ENCODE measurements at regions not wholly inside any gene's neighbourhood (a gene's known extent, or its start where the extent isn't known, plus 50 kb on each side); places are given as distances from the start of the nearest gene placed in this dataset.

DNA sequence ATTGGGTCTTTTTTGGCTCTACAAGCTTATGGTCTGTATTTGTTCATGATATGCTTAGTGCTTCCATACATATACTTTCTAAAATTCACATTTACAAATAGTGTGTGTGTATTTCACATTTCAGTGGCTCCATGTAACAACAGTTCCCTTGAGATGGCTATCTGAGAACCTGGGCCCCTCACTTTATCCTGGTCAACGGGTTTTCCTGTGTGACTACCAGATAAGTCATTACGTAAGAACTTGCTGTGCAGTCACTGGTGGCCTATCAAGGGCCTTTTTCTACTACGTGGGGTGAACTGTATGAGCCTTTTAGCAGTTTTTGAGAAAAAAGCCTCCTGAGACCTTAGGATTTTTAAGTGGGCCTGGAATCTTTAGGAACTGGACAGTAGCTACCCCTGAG lies 454.1 kb downstream of the PCNX1 start (continued):
- TF ChIP-seq, protein P1, sequence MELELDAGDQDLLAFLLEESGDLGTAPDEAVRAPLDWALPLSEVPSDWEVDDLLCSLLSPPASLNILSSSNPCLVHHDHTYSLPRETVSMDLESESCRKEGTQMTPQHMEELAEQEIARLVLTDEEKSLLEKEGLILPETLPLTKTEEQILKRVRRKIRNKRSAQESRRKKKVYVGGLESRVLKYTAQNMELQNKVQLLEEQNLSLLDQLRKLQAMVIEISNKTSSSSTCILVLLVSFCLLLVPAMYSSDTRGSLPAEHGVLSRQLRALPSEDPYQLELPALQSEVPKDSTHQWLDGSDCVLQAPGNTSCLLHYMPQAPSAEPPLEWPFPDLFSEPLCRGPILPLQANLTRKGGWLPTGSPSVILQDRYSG (tag; conservative IDR thresholded peaks at IDR 0.05; ENCODE audit: low read depth): no peak
- TF ChIP-seq, protein P2, sequence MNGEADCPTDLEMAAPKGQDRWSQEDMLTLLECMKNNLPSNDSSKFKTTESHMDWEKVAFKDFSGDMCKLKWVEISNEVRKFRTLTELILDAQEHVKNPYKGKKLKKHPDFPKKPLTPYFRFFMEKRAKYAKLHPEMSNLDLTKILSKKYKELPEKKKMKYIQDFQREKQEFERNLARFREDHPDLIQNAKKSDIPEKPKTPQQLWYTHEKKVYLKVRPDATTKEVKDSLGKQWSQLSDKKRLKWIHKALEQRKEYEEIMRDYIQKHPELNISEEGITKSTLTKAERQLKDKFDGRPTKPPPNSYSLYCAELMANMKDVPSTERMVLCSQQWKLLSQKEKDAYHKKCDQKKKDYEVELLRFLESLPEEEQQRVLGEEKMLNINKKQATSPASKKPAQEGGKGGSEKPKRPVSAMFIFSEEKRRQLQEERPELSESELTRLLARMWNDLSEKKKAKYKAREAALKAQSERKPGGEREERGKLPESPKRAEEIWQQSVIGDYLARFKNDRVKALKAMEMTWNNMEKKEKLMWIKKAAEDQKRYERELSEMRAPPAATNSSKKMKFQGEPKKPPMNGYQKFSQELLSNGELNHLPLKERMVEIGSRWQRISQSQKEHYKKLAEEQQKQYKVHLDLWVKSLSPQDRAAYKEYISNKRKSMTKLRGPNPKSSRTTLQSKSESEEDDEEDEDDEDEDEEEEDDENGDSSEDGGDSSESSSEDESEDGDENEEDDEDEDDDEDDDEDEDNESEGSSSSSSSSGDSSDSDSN (IDR thresholded peaks at IDR 0.05; ENCODE audit: borderline replicate concordance in 1 of 2, low read depth in 2 of 2, low read length in 2 of 2): no peak
- TF ChIP-seq, protein P3, sequence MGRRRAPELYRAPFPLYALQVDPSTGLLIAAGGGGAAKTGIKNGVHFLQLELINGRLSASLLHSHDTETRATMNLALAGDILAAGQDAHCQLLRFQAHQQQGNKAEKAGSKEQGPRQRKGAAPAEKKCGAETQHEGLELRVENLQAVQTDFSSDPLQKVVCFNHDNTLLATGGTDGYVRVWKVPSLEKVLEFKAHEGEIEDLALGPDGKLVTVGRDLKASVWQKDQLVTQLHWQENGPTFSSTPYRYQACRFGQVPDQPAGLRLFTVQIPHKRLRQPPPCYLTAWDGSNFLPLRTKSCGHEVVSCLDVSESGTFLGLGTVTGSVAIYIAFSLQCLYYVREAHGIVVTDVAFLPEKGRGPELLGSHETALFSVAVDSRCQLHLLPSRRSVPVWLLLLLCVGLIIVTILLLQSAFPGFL (CRISPR knock-in tag; IDR thresholded peaks at IDR 0.05): no peak
- TF ChIP-seq ZNF197 (CRISPR knock-in tag; IDR thresholded peaks at IDR 0.05; ENCODE audit: low read depth): 0 out of 2 replicates have a peak, but pooled peaks have one; percentile 2
- TF ChIP-seq ZNF780A (CRISPR knock-in tag; IDR thresholded peaks at IDR 0.05): no peak
- TF ChIP-seq TBL1XR1 (IDR thresholded peaks at IDR 0.05; ENCODE audit: low read length in 2 of 2): peak in 1 of 2 experiments; percentile 60; a peak in 2 of 4 replicates
- no peak for TF ChIP-seq NR1H2 (CRISPR knock-in tag; IDR thresholded peaks at IDR 0.05)
- TF ChIP-seq, protein P4, sequence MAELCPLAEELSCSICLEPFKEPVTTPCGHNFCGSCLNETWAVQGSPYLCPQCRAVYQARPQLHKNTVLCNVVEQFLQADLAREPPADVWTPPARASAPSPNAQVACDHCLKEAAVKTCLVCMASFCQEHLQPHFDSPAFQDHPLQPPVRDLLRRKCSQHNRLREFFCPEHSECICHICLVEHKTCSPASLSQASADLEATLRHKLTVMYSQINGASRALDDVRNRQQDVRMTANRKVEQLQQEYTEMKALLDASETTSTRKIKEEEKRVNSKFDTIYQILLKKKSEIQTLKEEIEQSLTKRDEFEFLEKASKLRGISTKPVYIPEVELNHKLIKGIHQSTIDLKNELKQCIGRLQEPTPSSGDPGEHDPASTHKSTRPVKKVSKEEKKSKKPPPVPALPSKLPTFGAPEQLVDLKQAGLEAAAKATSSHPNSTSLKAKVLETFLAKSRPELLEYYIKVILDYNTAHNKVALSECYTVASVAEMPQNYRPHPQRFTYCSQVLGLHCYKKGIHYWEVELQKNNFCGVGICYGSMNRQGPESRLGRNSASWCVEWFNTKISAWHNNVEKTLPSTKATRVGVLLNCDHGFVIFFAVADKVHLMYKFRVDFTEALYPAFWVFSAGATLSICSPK (IDR thresholded peaks at IDR 0.05; ENCODE audit: borderline replicate concordance): no peak
- TF ChIP-seq, protein P5, sequence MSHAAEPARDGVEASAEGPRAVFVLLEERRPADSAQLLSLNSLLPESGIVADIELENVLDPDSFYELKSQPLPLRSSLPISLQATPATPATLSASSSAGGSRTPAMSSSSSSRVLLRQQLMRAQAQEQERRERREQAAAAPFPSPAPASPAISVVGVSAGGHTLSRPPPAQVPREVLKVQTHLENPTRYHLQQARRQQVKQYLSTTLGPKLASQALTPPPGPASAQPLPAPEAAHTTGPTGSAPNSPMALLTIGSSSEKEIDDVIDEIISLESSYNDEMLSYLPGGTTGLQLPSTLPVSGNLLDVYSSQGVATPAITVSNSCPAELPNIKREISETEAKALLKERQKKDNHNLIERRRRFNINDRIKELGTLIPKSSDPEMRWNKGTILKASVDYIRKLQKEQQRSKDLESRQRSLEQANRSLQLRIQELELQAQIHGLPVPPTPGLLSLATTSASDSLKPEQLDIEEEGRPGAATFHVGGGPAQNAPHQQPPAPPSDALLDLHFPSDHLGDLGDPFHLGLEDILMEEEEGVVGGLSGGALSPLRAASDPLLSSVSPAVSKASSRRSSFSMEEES (CRISPR knock-in tag; IDR thresholded peaks at IDR 0.05): no peak
- no peak for TF ChIP-seq ESRRB (CRISPR knock-in tag; IDR thresholded peaks at IDR 0.05; ENCODE audit: borderline replicate concordance)
- TF ChIP-seq ATF7 (IDR thresholded peaks at IDR 0.05): peak; percentile 79
- no peak for TF ChIP-seq YBX1 (IDR thresholded peaks at IDR 0.05)
- TF ChIP-seq, protein P6, sequence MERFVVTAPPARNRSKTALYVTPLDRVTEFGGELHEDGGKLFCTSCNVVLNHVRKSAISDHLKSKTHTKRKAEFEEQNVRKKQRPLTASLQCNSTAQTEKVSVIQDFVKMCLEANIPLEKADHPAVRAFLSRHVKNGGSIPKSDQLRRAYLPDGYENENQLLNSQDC (CRISPR knock-in tag; IDR thresholded peaks at IDR 0.05): no peak
- peak; percentile 84 for TF ChIP-seq TEAD4 (IDR thresholded peaks at IDR 0.05; ENCODE audit: low read length)
- no peak for TF ChIP-seq TEAD4 (CRISPR knock-in tag; IDR thresholded peaks at IDR 0.05; ENCODE audit: borderline replicate concordance)
- TF ChIP-seq EZH2 (IDR thresholded peaks at IDR 0.05; ENCODE audit: borderline replicate concordance, low read depth, low read length): no peak
- TF ChIP-seq BMI1 (IDR thresholded peaks at IDR 0.05; ENCODE audit: low read length): no peak
- no peak for TF ChIP-seq TCF7L2 (IDR thresholded peaks at IDR 0.05; ENCODE audit: low read depth, low read length)
- no peak; the same call in 1 of the 2 replicates for TF ChIP-seq GABPA (tag; conservative IDR thresholded peaks at IDR 0.05; ENCODE audit: low read depth)
- peak; percentile 65; the same call in 1 of the 2 replicates for TF ChIP-seq MTA2 (IDR thresholded peaks at IDR 0.05; ENCODE audit: low read depth)
- TF ChIP-seq TGIF2 (CRISPR knock-in tag; IDR thresholded peaks at IDR 0.05): no peak

All from K562 (cell line).